GM21786 (cell line): ENCODE measurements at regions not wholly inside any gene's neighbourhood (a gene's known extent, or its start where the extent isn't known, plus 50 kb on each side); places are given as distances from the start of the nearest gene placed in this dataset.

Experiments used
- ATAC-seq: cut with Tn5 transposase; IDR thresholded peaks from one replicate; pipeline ENCODE4 v1.9.1; 2021; ENCODE audit not compliant: unreplicated experiment

GRCh38 chr2:234679741-234680687, 183.1 kb upstream of the ARL4C start:
- ATAC-seq: no peak

- ATAC-seq: no peak
Observed at GRCh38 chr2:234679301-234679740, 182.4 kb upstream of the ARL4C start.

GRCh38 chr2:234678711-234679110, 181.8 kb upstream of the ARL4C start:
- no peak for ATAC-seq

- no peak for ATAC-seq
Observed at GRCh38 chr2:234677758-234678538, 181.1 kb upstream of the ARL4C start.

GRCh38 chr2:234676783-234677450, 180.0 kb upstream of the ARL4C start:
- ATAC-seq: no peak

- no peak for ATAC-seq
Observed at GRCh38 chr2:234676109-234676782, 179.4 kb upstream of the ARL4C start.

GRCh38 chr2:234674781-234675201, 177.9 kb upstream of the ARL4C start:
- no peak for ATAC-seq

- ATAC-seq: no peak
Observed at GRCh38 chr2:234673961-234674759, 177.3 kb upstream of the ARL4C start.

GRCh38 chr2:234673501-234673900, 176.6 kb upstream of the ARL4C start:
- ATAC-seq: no peak

GRCh38 chr2:234672498-234673150, 175.7 kb upstream of the ARL4C start:
- no peak for ATAC-seq

- no peak for ATAC-seq
Observed at GRCh38 chr2:234671716-234672115, 174.8 kb upstream of the ARL4C start.

GRCh38 chr2:234671231-234671630, 174.3 kb upstream of the ARL4C start:
- no peak for ATAC-seq

- ATAC-seq: no peak
Observed at GRCh38 chr2:234670806-234671205, 173.9 kb upstream of the ARL4C start.

GRCh38 chr2:234670052-234670451, 173.2 kb upstream of the ARL4C start:
- no peak for ATAC-seq

- no peak for ATAC-seq
Observed at GRCh38 chr2:234669621-234670020, 172.7 kb upstream of the ARL4C start.

GRCh38 chr2:234669001-234669400, 172.1 kb upstream of the ARL4C start:
- no peak for ATAC-seq

- no peak for ATAC-seq
Observed at GRCh38 chr2:234666911-234667310, 170.0 kb upstream of the ARL4C start.

GRCh38 chr2:234665304-234665703, 168.4 kb upstream of the ARL4C start:
- ATAC-seq: no peak

- no peak for ATAC-seq
Observed at GRCh38 chr2:234661849-234662248, 165.0 kb upstream of the ARL4C start.
